ENCODE measurements at regions not wholly inside any gene's neighbourhood (a gene's known extent, or its start where the extent isn't known, plus 50 kb on each side); places are given as distances from the start of the nearest gene placed in this dataset.

DNA sequence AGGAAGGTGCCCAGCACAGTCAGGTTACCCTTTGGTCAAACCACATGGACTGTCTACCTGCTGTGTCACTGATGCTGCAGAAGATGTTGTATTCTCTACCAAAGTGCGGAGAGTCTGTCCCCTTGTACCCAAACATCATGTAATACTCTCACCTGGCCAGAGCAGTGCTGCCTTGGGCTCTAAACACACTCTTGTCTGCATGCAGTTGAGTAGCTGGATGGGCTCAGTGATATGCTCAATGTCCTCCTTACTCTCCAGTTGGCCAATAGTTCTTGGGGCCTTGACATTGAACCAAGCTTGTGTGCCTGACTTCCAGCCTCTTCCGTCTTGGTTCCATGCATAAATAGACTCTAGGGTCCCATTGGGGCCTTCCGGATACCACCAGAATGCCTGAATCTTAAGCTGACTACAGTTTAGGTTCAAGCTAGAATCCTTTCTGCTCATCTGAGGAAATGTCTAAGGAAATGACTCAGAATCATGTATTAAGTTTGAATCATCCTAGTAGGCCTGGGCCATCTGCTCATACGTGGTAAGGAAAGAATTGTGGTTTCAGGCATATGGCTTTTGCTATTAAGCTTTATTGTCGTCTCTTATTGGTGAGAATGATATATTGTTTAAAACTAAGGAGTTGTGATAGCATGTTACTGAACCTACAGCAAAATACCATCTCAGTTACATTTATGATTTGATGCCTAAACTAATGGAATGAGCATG, 118.0 kb downstream of the OTUD1 start:
- ATAC-seq (no peak), DNase-seq (no peak)
- H3K27me3 ChIP-seq (ENCODE audit: low read depth) = no peaks in the 10 kb centered on the region
- intact Hi-C loops (cut with DNase I) = no loop called here
- TF ChIP-seq, protein P1, sequence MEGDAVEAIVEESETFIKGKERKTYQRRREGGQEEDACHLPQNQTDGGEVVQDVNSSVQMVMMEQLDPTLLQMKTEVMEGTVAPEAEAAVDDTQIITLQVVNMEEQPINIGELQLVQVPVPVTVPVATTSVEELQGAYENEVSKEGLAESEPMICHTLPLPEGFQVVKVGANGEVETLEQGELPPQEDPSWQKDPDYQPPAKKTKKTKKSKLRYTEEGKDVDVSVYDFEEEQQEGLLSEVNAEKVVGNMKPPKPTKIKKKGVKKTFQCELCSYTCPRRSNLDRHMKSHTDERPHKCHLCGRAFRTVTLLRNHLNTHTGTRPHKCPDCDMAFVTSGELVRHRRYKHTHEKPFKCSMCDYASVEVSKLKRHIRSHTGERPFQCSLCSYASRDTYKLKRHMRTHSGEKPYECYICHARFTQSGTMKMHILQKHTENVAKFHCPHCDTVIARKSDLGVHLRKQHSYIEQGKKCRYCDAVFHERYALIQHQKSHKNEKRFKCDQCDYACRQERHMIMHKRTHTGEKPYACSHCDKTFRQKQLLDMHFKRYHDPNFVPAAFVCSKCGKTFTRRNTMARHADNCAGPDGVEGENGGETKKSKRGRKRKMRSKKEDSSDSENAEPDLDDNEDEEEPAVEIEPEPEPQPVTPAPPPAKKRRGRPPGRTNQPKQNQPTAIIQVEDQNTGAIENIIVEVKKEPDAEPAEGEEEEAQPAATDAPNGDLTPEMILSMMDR (IDR thresholded peaks at IDR 0.05) = no peak
- no peaks in the 10 kb centered on the region for H3K36me3 ChIP-seq
- H3K9me3 ChIP-seq = peaks cover 8% of the 10 kb centered on the region
- no peaks in the 10 kb centered on the region for H3K4me1 ChIP-seq
- no peak overlapping the region for H3K27ac ChIP-seq
- no peak overlapping the region for H3K4me3 ChIP-seq

DNA sequence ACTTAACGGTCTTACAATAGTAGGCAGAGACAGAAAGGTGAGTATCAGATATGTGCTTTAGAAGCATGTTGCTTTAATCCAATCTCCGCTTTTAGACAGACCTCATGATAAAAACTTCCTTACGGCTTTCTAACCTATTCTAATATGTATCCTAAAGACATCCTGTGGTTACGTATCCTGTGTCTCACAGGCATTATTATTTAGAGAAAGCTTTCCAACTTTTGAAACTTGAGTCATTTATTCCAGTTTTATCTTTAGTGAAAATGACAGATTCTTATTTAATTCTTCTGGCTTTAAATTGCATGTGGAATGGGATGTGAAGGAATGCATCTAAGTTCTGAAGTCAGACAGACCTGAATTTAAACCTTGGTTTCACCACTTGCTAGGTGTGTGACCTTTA, 118.9 kb downstream of the OTUD1 start:
- Histone ChIP-seq H3K4me1 (no peaks in the 10 kb centered on the region), H3K27ac (no peak overlapping the region), H3K4me3 (no peak overlapping the region), H3K36me3 (no peaks in the 10 kb centered on the region), H3K27me3 (ENCODE audit: low read depth) (no peaks in the 10 kb centered on the region), H3K9me3 (peaks cover 8% of the 10 kb centered on the region)
- DNase-seq (no peak), ATAC-seq (no peak)
- TF ChIP-seq, protein P1 (IDR thresholded peaks at IDR 0.05) = no peak
- intact Hi-C loops (cut with DNase I) = no loop called here

- H3K27ac ChIP-seq = no peak overlapping the region
- DNase-seq (no peak), ATAC-seq (no peak)
- H3K36me3 ChIP-seq = no peaks in the 10 kb centered on the region
- H3K9me3 ChIP-seq = peaks cover 8% of the 10 kb centered on the region
- intact Hi-C loops (cut with DNase I) = no loop called here
- no peaks in the 10 kb centered on the region for H3K27me3 ChIP-seq (ENCODE audit: low read depth)
- TF ChIP-seq, protein P1 (IDR thresholded peaks at IDR 0.05) = no peak
- H3K4me3 ChIP-seq = no peak overlapping the region
- H3K4me1 ChIP-seq = no peaks in the 10 kb centered on the region
Measured at GRCh38 chr10:23558361-23558799, 119.5 kb downstream of the OTUD1 start.

- no peak overlapping the region for H3K27ac ChIP-seq
- ATAC-seq (no peak), DNase-seq (no peak)
- intact Hi-C loops (cut with DNase I) = no loop called here
- H3K36me3 ChIP-seq = no peaks in the 10 kb centered on the region
- TF ChIP-seq, protein P1 (IDR thresholded peaks at IDR 0.05) = no peak
- peaks cover 23% of the 10 kb centered on the region for H3K9me3 ChIP-seq
- no peaks in the 10 kb centered on the region for H3K27me3 ChIP-seq (ENCODE audit: low read depth)
- no peak overlapping the region for H3K4me3 ChIP-seq
- no peaks in the 10 kb centered on the region for H3K4me1 ChIP-seq
Measured at GRCh38 chr10:23568996-23569395, 130.1 kb downstream of the OTUD1 start.

DNA sequence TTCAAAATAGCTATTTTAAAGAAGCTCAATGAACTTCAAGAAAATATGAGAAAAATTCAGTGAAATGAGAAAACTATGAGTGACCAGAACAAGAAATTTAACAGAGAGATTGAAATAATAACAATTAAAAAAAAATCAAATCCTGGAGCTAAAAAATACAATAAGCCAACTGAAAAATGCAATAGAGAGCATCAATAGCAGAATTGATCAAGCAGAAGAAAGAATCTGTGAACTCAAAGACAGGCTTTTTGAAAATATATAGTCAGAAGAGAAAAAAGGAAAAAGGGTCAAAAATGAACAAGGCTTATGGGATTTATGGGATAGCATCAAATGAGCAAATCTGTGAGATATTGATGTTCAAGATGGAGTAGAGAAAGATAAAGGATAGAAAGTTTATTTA, 133.0 kb downstream of the OTUD1 start:
- Histone ChIP-seq H3K4me3 (no peak overlapping the region), H3K27ac (no peak overlapping the region)
- intact Hi-C loops (cut with DNase I) = no loop called here

More for the DNA sequence above, 133.0 kb downstream of the OTUD1 start:
- TF ChIP-seq, protein P1 (IDR thresholded peaks at IDR 0.05) = no peak
- Histone ChIP-seq H3K36me3 (no peaks in the 10 kb centered on the region), H3K9me3 (peaks cover 19% of the 10 kb centered on the region), H3K27me3 (ENCODE audit: low read depth) (no peaks in the 10 kb centered on the region), H3K4me1 (no peaks in the 10 kb centered on the region)
- ATAC-seq (no peak), DNase-seq (no peak)

Measured in lower lobe of right lung (tissue), 2 donors.